ENCODE measurements at regions not wholly inside any gene's neighbourhood (a gene's known extent, or its start where the extent isn't known, plus 50 kb on each side); places are given as distances from the start of the nearest gene placed in this dataset.
"Not testable (repeated sequence)": the region's sequence is repeated elsewhere in the genome, so short reads cannot be mapped to it uniquely, and the experiment has no call there.

- Histone ChIP-seq H2AFZ (ENCODE audit: low read length, unreplicated experiment) (no peak overlapping the region), H3K4me3 (ENCODE audit: low read depth, low read length) (no peak overlapping the region)
These were observed 876.3 kb downstream of the C4orf33 start for GRCh38 chr4:129972257-129972656.

DNA sequence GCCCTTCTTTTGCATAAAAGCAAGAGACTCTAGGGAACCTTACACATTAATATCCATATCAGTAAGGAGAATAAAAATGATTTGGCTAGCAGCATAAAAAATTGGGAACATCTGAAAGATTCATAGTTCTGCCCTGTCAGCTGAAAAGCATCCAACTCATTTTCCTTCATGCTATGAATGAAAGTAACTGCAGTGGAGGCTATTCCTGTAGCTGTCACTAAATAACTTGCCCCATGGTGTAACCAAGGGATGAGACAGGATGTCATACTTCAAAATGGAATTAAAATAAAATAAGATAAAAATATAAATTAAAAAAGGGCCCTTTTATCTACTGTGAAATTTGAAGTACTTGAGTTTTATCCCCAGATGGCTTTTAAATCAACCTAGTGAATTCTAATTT lies 878.8 kb downstream of the C4orf33 start:
- Histone ChIP-seq H2AFZ (ENCODE audit: low read length, unreplicated experiment) (no peak overlapping the region), H3K36me3 (ENCODE audit: insufficient read depth, low read length) (no peaks in the 10 kb centered on the region), H3K27ac (ENCODE audit: low read depth, low read length) (no peak overlapping the region), H3K4me1 (ENCODE audit: control insufficient read depth, insufficient read depth, low read length, unreplicated experiment) (no peaks in the 10 kb centered on the region), H3K27me3 (ENCODE audit: insufficient read depth, low read length) (no peaks in the 10 kb centered on the region), H3K4me3 (ENCODE audit: low read depth, low read length) (no peak overlapping the region), H3K79me2 (ENCODE audit: control insufficient read depth, insufficient read depth, low read length, unreplicated experiment) (no peaks in the 10 kb centered on the region)

More at GRCh38 chr4:129972257-129972656, 876.3 kb downstream of the C4orf33 start:
- Histone ChIP-seq H3K79me2 (ENCODE audit: control insufficient read depth, insufficient read depth, low read length, unreplicated experiment) (no peaks in the 10 kb centered on the region), H3K4me1 (ENCODE audit: control insufficient read depth, insufficient read depth, low read length, unreplicated experiment) (no peaks in the 10 kb centered on the region), H3K27me3 (ENCODE audit: insufficient read depth, low read length) (peaks cover 7% of the 10 kb centered on the region; the same call in 1 of the 2 replicates), H3K27ac (ENCODE audit: low read depth, low read length) (no peak overlapping the region), H3K36me3 (ENCODE audit: insufficient read depth, low read length) (no peaks in the 10 kb centered on the region)

- Histone ChIP-seq H3K4me3 (ENCODE audit: low read depth, low read length) (no peak overlapping the region), H2AFZ (ENCODE audit: low read length, unreplicated experiment) (no peak overlapping the region), H3K79me2 (ENCODE audit: control insufficient read depth, insufficient read depth, low read length, unreplicated experiment) (no peaks in the 10 kb centered on the region), H3K36me3 (ENCODE audit: insufficient read depth, low read length) (no peaks in the 10 kb centered on the region), H3K27ac (ENCODE audit: low read depth, low read length) (no peak overlapping the region), H3K4me1 (ENCODE audit: control insufficient read depth, insufficient read depth, low read length, unreplicated experiment) (no peaks in the 10 kb centered on the region), H3K27me3 (ENCODE audit: insufficient read depth, low read length) (no peaks in the 10 kb centered on the region)
These were observed 882.4 kb downstream of the C4orf33 start for GRCh38 chr4:129978315-129978714.

DNA sequence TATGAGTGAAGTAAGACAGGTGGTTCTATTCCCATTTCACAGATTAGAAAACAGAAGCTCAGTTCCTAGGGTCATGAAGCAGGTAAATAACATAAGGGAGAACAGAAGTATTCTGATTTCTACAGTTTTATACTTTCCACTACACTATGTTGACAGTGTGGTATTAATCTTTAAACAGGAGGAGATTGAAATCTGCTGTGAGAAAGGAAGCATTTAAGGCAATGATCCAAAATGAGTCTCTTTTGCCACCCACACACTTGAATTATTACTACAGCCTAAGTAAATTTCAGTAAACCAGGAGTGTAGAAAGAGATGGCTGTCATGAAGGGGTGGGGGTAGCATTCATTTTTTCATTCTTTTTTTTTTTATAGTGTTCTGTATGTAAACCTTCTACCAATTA lies 893.0 kb downstream of the C4orf33 start:
- Histone ChIP-seq H3K79me2 (ENCODE audit: control insufficient read depth, insufficient read depth, low read length, unreplicated experiment) (no peaks in the 10 kb centered on the region), H3K27ac (ENCODE audit: low read depth, low read length) (no peak overlapping the region), H2AFZ (ENCODE audit: low read length, unreplicated experiment) (no peak overlapping the region), H3K36me3 (ENCODE audit: insufficient read depth, low read length) (no peaks in the 10 kb centered on the region), H3K4me3 (ENCODE audit: low read depth, low read length) (no peak overlapping the region), H3K4me1 (ENCODE audit: control insufficient read depth, insufficient read depth, low read length, unreplicated experiment) (no peaks in the 10 kb centered on the region), H3K27me3 (ENCODE audit: insufficient read depth, low read length) (peaks cover 13% of the 10 kb centered on the region)

- H2AFZ ChIP-seq (ENCODE audit: low read length, unreplicated experiment), result no peak overlapping the region
- no peak overlapping the region for H3K4me3 ChIP-seq (ENCODE audit: low read depth, low read length)
- no peaks in the 10 kb centered on the region for H3K4me1 ChIP-seq (ENCODE audit: control insufficient read depth, insufficient read depth, low read length, unreplicated experiment)
- no peak overlapping the region for H3K27ac ChIP-seq (ENCODE audit: low read depth, low read length)
- peaks cover 8% of the 10 kb centered on the region; the same call in 1 of the 2 replicates for H3K27me3 ChIP-seq (ENCODE audit: insufficient read depth, low read length)
- H3K79me2 ChIP-seq (ENCODE audit: control insufficient read depth, insufficient read depth, low read length, unreplicated experiment), result no peaks in the 10 kb centered on the region
- no peaks in the 10 kb centered on the region for H3K36me3 ChIP-seq (ENCODE audit: insufficient read depth, low read length)
These were observed 898.8 kb downstream of the C4orf33 start for GRCh38 chr4:129994715-129995114.

DNA sequence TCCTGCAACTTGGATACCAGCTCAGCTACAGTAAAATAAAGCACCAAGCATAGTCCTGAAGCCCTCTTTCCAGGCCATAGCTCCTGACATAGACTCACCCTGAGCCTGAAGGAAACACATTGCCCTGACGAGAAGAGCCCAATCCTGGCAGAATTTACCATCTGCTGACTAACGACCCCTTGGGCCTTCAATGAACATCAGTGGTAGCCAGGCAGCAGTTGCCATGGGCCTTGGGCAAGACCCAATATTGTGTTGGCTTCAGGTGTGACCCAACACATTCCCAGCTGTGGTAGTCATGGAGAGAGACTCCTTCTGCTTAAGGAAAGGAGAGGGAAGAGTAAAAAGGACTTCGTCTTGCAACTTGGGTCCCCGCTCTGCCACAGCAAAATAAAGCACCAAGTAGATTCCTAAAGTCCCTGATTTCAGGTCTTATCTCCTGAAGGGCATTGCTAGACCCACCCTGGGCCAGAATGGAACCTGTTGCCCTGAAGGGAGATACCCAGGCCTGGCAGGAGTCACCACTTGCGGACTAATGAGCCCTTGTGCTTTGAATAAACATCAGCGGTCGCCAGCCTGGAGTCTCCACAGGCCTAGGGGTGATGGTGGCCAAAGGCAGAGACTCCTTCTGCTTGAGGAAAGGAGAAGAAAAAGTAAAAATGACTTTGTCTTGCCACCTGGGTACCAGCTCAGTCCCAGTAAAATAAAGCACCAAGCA lies 902.6 kb downstream of the C4orf33 start:
- Histone ChIP-seq H3K79me2 (ENCODE audit: control insufficient read depth, insufficient read depth, low read length, unreplicated experiment) (no peaks in the 10 kb centered on the region), H2AFZ (ENCODE audit: low read length, unreplicated experiment) (no peak overlapping the region), H3K4me1 (ENCODE audit: control insufficient read depth, insufficient read depth, low read length, unreplicated experiment) (no peaks in the 10 kb centered on the region), H3K27me3 (ENCODE audit: insufficient read depth, low read length) (peaks cover under 1% of the 10 kb centered on the region; the same call in 1 of the 2 replicates), H3K4me3 (ENCODE audit: low read depth, low read length) (no peak overlapping the region), H3K27ac (ENCODE audit: low read depth, low read length) (no peak overlapping the region), H3K36me3 (ENCODE audit: insufficient read depth, low read length) (no peaks in the 10 kb centered on the region)

DNA sequence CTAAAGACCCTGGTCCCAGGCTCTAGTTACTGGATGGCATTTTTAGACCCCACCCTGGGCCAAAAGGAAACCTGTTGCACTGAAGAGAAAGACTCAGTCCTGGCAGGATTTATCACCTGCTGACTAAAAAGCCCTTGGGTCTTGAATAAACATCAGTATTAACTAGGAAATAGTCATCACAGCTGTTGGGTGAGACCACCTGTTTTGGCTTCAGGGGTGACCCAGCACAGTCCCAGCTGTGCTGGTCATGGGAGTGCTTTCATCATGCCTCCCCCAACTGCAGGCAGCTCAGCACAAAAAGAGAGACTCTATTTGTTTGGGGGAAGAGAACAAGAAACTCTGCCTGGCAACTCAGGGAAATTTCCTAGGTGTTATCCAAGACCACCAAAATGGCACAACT lies 903.2 kb downstream of the C4orf33 start:
- no peaks in the 10 kb centered on the region for H3K36me3 ChIP-seq (ENCODE audit: insufficient read depth, low read length)
- H3K27me3 ChIP-seq (ENCODE audit: insufficient read depth, low read length), result no peaks in the 10 kb centered on the region; the same call in 1 of the 2 replicates
- no peaks in the 10 kb centered on the region for H3K4me1 ChIP-seq (ENCODE audit: control insufficient read depth, insufficient read depth, low read length, unreplicated experiment)
- H3K27ac ChIP-seq (ENCODE audit: low read depth, low read length), result no peak overlapping the region
- no peak overlapping the region for H3K4me3 ChIP-seq (ENCODE audit: low read depth, low read length)
- H3K79me2 ChIP-seq (ENCODE audit: control insufficient read depth, insufficient read depth, low read length, unreplicated experiment), result no peaks in the 10 kb centered on the region
- H2AFZ ChIP-seq (ENCODE audit: low read length, unreplicated experiment), result no peak overlapping the region

GRCh38 chr4:130008461-130008860 lies 912.5 kb downstream of the C4orf33 start:
- Histone ChIP-seq H3K4me3 (ENCODE audit: low read depth, low read length) (no peak overlapping the region), H2AFZ (ENCODE audit: low read length, unreplicated experiment) (no peak overlapping the region), H3K79me2 (ENCODE audit: control insufficient read depth, insufficient read depth, low read length, unreplicated experiment) (no peaks in the 10 kb centered on the region), H3K4me1 (ENCODE audit: control insufficient read depth, insufficient read depth, low read length, unreplicated experiment) (no peaks in the 10 kb centered on the region), H3K27ac (ENCODE audit: low read depth, low read length) (no peak overlapping the region), H3K27me3 (ENCODE audit: insufficient read depth, low read length) (peaks cover 9% of the 10 kb centered on the region; the same call in 1 of the 2 replicates), H3K36me3 (ENCODE audit: insufficient read depth, low read length) (no peaks in the 10 kb centered on the region)

DNA sequence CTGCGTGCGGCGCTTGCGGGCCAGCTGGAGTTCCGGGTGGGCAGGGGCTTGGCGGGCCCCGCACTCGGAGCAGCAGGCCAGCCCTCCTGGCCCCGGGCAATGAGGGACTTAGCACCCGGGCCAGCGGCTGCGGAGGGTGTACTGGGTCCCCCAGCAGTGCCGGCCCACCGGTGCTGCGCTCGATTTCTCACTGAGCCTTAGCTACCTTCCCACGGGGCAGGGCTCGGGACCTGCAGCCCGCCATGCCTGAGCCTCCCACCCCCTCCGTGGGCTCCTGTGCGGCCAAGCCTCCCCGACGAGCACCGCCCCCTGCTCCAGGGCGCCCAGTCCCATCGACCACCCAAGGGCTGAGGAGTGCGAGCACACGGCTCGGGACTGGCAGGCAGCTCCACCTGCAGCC lies 916.9 kb downstream of the C4orf33 start:
- not testable (repeated sequence) for H2AFZ ChIP-seq (ENCODE audit: low read length, unreplicated experiment); H3K79me2 ChIP-seq (ENCODE audit: control insufficient read depth, insufficient read depth, low read length, unreplicated experiment); H3K4me1 ChIP-seq (ENCODE audit: control insufficient read depth, insufficient read depth, low read length, unreplicated experiment); H3K27ac ChIP-seq (ENCODE audit: low read depth, low read length); H3K4me3 ChIP-seq (ENCODE audit: low read depth, low read length); H3K27me3 ChIP-seq (ENCODE audit: insufficient read depth, low read length); H3K36me3 ChIP-seq (ENCODE audit: insufficient read depth, low read length)

DNA sequence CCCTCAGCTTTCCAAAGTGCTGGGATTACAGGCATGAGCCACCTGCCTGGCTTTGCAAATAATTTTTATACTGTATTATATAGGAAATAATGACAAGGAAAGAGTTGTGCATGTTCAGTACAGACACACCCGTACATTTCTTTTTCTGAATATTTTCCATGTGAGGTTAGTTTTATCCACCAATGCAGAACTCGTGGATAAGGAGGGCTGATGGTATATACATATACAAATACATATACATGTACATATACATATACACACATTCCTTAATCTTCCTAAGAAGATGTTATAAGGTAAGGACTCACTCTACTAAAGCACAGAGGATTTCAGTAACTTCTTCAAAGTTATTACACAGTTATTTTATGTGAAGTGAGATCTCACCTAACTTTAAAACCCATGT lies 925.8 kb downstream of the C4orf33 start:
- no peaks in the 10 kb centered on the region for H3K79me2 ChIP-seq (ENCODE audit: control insufficient read depth, insufficient read depth, low read length, unreplicated experiment)
- H3K4me1 ChIP-seq (ENCODE audit: control insufficient read depth, insufficient read depth, low read length, unreplicated experiment), result no peaks in the 10 kb centered on the region
- H3K27ac ChIP-seq (ENCODE audit: low read depth, low read length), result no peak overlapping the region
- no peaks in the 10 kb centered on the region for H3K36me3 ChIP-seq (ENCODE audit: insufficient read depth, low read length)
- no peak overlapping the region for H2AFZ ChIP-seq (ENCODE audit: low read length, unreplicated experiment)
- peaks cover 7% of the 10 kb centered on the region; the same call in 1 of the 2 replicates for H3K27me3 ChIP-seq (ENCODE audit: insufficient read depth, low read length)
- no peak overlapping the region for H3K4me3 ChIP-seq (ENCODE audit: low read depth, low read length)

- no peak overlapping the region for H2AFZ ChIP-seq (ENCODE audit: low read length, unreplicated experiment)
- H3K27ac ChIP-seq (ENCODE audit: low read depth, low read length), result no peak overlapping the region
- no peaks in the 10 kb centered on the region for H3K36me3 ChIP-seq (ENCODE audit: insufficient read depth, low read length)
- peaks cover 7% of the 10 kb centered on the region; the same call in 1 of the 2 replicates for H3K27me3 ChIP-seq (ENCODE audit: insufficient read depth, low read length)
- H3K4me1 ChIP-seq (ENCODE audit: control insufficient read depth, insufficient read depth, low read length, unreplicated experiment), result no peaks in the 10 kb centered on the region
- H3K4me3 ChIP-seq (ENCODE audit: low read depth, low read length), result no peak overlapping the region
- no peaks in the 10 kb centered on the region for H3K79me2 ChIP-seq (ENCODE audit: control insufficient read depth, insufficient read depth, low read length, unreplicated experiment)
These were observed 927.1 kb downstream of the C4orf33 start for GRCh38 chr4:130023088-130023487.

Measured in ACC112 (cell line).